ENCODE measurements at regions not wholly inside any gene's neighbourhood (a gene's known extent, or its start where the extent isn't known, plus 50 kb on each side); places are given as distances from the start of the nearest gene placed in this dataset.

DNA sequence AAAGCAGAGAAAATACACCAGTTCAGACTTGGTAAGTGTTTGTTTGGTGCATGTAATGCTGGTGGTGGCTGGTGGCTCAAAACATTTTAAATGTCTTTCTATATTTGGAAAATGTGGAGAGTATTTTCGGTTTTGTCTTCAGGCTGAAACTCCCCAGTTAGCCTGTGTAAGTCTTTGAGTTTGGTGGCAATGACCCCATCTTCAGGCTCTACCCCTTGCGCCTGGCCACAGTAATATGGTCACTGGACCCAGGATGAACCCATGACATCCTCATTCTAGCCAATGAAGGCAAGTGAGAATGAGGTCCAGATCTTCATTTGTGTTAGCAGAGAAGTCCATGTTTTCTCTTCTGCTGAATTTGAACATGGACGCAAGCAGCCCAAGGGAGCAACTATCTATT is 422.6 kb downstream of the BRINP1 start:
- Histone ChIP-seq H3K27me3 (ENCODE audit: control insufficient read depth, insufficient read depth, low read length) (no peaks in the 10 kb centered on the region), H3K4me3 (ENCODE audit: low read depth in 2 of 2, low read length in 2 of 2) (no peak overlapping the region), H3K4me1 (ENCODE audit: control insufficient read depth, insufficient read depth, low read length) (no peaks in the 10 kb centered on the region), H3K27ac (ENCODE audit: low read length) (no peak overlapping the region), H3K9me3 (ENCODE audit: control insufficient read depth, insufficient read depth, low read depth, low read length) (no peaks in the 10 kb centered on the region), H3K36me3 (ENCODE audit: control insufficient read depth, insufficient read depth, low read length) (no peaks in the 10 kb centered on the region)
- intact Hi-C loops (cut with micrococcal nuclease; ENCODE audit: unreplicated experiment): no loop called here
- in situ Hi-C loops (cut with HindIII; ENCODE audit: low pct_unique_long_range_greater_than_20kb, low sequenced_read_pairs): no loop called here
- CTCF ChIA-PET: no interaction called here
- DNase-seq (ENCODE audit: low read depth, low spot score) (no peak), ATAC-seq (no peak)
- no TSS peak for BruUV-seq (replicated peaks)
- POLR2A ChIA-PET: no interaction called here
- TF ChIP-seq SIN3A (IDR thresholded peaks at IDR 0.05; ENCODE audit: borderline replicate concordance, insufficient read depth, low read depth, low read length): no peak
- TF ChIP-seq POLR2AphosphoS5 (IDR thresholded peaks at IDR 0.05; ENCODE audit: low read depth, low read length): no peak
- TF ChIP-seq REST (IDR thresholded peaks at IDR 0.05; ENCODE audit: insufficient read depth in 1 of 2, low read depth in 2 of 2, low read length in 1 of 2): no peak
- no peak for TF ChIP-seq CTCF (IDR thresholded peaks at IDR 0.05)

- DNase-seq (ENCODE audit: low read depth, low spot score) (no peak), ATAC-seq (no peak)
- no peak for TF ChIP-seq TCF7L2 (IDR thresholded peaks at IDR 0.05; ENCODE audit: low read depth, low read length)
- no peak for TF ChIP-seq POLR2AphosphoS5 (IDR thresholded peaks at IDR 0.05; ENCODE audit: low read depth, low read length)
- no peak for TF ChIP-seq SIN3A (IDR thresholded peaks at IDR 0.05; ENCODE audit: borderline replicate concordance, insufficient read depth, low read depth, low read length)
- in situ Hi-C loops (cut with HindIII; ENCODE audit: low pct_unique_long_range_greater_than_20kb, low sequenced_read_pairs): no loop called here
- ChIA-PET CTCF (no interaction called here), POLR2A (no interaction called here)
- H3K4me1 ChIP-seq (ENCODE audit: control insufficient read depth, insufficient read depth, low read length): no peaks in the 10 kb centered on the region
- H3K36me3 ChIP-seq (ENCODE audit: control insufficient read depth, insufficient read depth, low read length): no peaks in the 10 kb centered on the region
- no TSS peak for BruUV-seq (replicated peaks)
- no peak overlapping the region for H3K27ac ChIP-seq (ENCODE audit: low read length)
- H3K9me3 ChIP-seq (ENCODE audit: control insufficient read depth, insufficient read depth, low read depth, low read length): no peaks in the 10 kb centered on the region
- no peaks in the 10 kb centered on the region for H3K27me3 ChIP-seq (ENCODE audit: control insufficient read depth, insufficient read depth, low read length)
- intact Hi-C loops (cut with micrococcal nuclease; ENCODE audit: unreplicated experiment): no loop called here
- H3K4me3 ChIP-seq (ENCODE audit: low read depth in 2 of 2, low read length in 2 of 2): no peak overlapping the region
Measured at GRCh38 chr9:118954857-118955256, 414.4 kb downstream of the BRINP1 start.

- ATAC-seq (no peak), DNase-seq (ENCODE audit: low read depth, low spot score) (no peak)
- ChIA-PET POLR2A (no interaction called here), CTCF (no interaction called here)
- no peaks in the 10 kb centered on the region for H3K36me3 ChIP-seq (ENCODE audit: control insufficient read depth, insufficient read depth, low read length)
- no peak overlapping the region for H3K4me3 ChIP-seq (ENCODE audit: low read depth in 2 of 2, low read length in 2 of 2)
- no peaks in the 10 kb centered on the region for H3K9me3 ChIP-seq (ENCODE audit: control insufficient read depth, insufficient read depth, low read depth, low read length)
- no TSS peak for BruUV-seq (replicated peaks)
- intact Hi-C loops (cut with micrococcal nuclease; ENCODE audit: unreplicated experiment) (no loop called here), in situ Hi-C loops (cut with HindIII; ENCODE audit: low pct_unique_long_range_greater_than_20kb, low sequenced_read_pairs) (no loop called here)
- H3K27me3 ChIP-seq (ENCODE audit: control insufficient read depth, insufficient read depth, low read length): no peaks in the 10 kb centered on the region
- no peak for TF ChIP-seq SIN3A (IDR thresholded peaks at IDR 0.05; ENCODE audit: borderline replicate concordance, insufficient read depth, low read depth, low read length)
- no peak for TF ChIP-seq REST (IDR thresholded peaks at IDR 0.05; ENCODE audit: insufficient read depth in 1 of 2, low read depth in 2 of 2, low read length in 1 of 2)
- TF ChIP-seq TCF7L2 (IDR thresholded peaks at IDR 0.05; ENCODE audit: low read depth, low read length): no peak
- no peak for TF ChIP-seq CTCF (IDR thresholded peaks at IDR 0.05)
- TF ChIP-seq POLR2AphosphoS5 (IDR thresholded peaks at IDR 0.05; ENCODE audit: low read depth, low read length): no peak
- no peak overlapping the region for H3K27ac ChIP-seq (ENCODE audit: low read length)
- H3K4me1 ChIP-seq (ENCODE audit: control insufficient read depth, insufficient read depth, low read length): no peaks in the 10 kb centered on the region
Measured at GRCh38 chr9:118957585-118957984, 411.6 kb downstream of the BRINP1 start.

All from Panc1 (cell line).